Mesodermal cell (in vitro differentiated cells): ENCODE measurements at regions not wholly inside any gene's neighbourhood (a gene's known extent, or its start where the extent isn't known, plus 50 kb on each side); places are given as distances from the start of the nearest gene placed in this dataset.

Source experiments
- H3K27ac ChIP-seq: 2 replicates; pipeline ENCODE4 v1.7.0; 2013; ENCODE audit warnings: mild to moderate bottlenecking, low read depth, low read length, moderate library complexity; ENCODE audit not compliant: severe bottlenecking
- H3K36me3 ChIP-seq: 2 replicates; pipeline ENCODE4 v1.7.1; 2013; ENCODE audit warnings: mild to moderate bottlenecking, low read length, moderate library complexity; ENCODE audit not compliant: control insufficient read depth, insufficient read depth
- H3K4me1 ChIP-seq: one replicate; pipeline ENCODE4 v1.7.1; 2013; ENCODE audit warnings: mild to moderate bottlenecking, low read length; ENCODE audit not compliant: insufficient read depth, control insufficient read depth, poor library complexity, severe bottlenecking
- H3K4me3 ChIP-seq: 2 replicates; pipeline ENCODE4 v1.7.0; 2013; ENCODE audit warnings: low read length, control low read depth, mild to moderate bottlenecking; ENCODE audit not compliant: insufficient read depth, poor library complexity, severe bottlenecking; ENCODE audit errors: extremely low read depth
- H3K9me3 ChIP-seq: 2 replicates; pipeline ENCODE4 v1.7.1; 2013; ENCODE audit warnings: mild to moderate bottlenecking, low read length, moderate library complexity; ENCODE audit not compliant: control insufficient read depth
- WGBS, 2 experiments: methylation state at CpG; one replicate each; pipeline ENCODE4 v1.1.5; 2013; ENCODE audit warnings: missing lambda C conversion rate in 2 of 2; ENCODE audit not compliant: insufficient coverage in 2 of 2; 5-methylcytosine and 5-hydroxymethylcytosine counted together

- Histone ChIP-seq H3K4me3 (no peak overlapping the region), H3K9me3 (no peaks in the 10 kb centered on the region), H3K36me3 (no peaks in the 10 kb centered on the region), H3K4me1 (no peaks in the 10 kb centered on the region), H3K27ac (no peak overlapping the region)
- no CpG with 5 or more reads among the region's 1 CpG for WGBS, 2 experiments
Observed at GRCh38 chr4:135605076-135605475, 1403.5 kb upstream of the PABPC4L start.

- no peak overlapping the region for H3K27ac ChIP-seq
- no peak overlapping the region for H3K4me3 ChIP-seq
- no peaks in the 10 kb centered on the region for H3K36me3 ChIP-seq
- no peaks in the 10 kb centered on the region for H3K9me3 ChIP-seq
- no CpG with 5 or more reads among the region's 1 CpG for WGBS, 2 experiments
- no peaks in the 10 kb centered on the region for H3K4me1 ChIP-seq
Observed at GRCh38 chr4:135604531-135604930, 1402.9 kb upstream of the PABPC4L start.

- no peaks in the 10 kb centered on the region for H3K36me3 ChIP-seq
- no peak overlapping the region for H3K27ac ChIP-seq
- H3K4me3 ChIP-seq: no peak overlapping the region
- H3K4me1 ChIP-seq: no peaks in the 10 kb centered on the region
- WGBS, 2 experiments: 88% methylated on average over 1 of the region's 1 CpG; no CpG with 5 or more reads in 1 of the 2 experiments
- H3K9me3 ChIP-seq: peaks cover 8% of the 10 kb centered on the region
Observed at GRCh38 chr4:135601351-135601750, 1399.8 kb upstream of the PABPC4L start.

- 50% methylated on average over 1 of the region's 1 CpG; no CpG with 5 or more reads in 1 of the 2 experiments for WGBS, 2 experiments
- no peaks in the 10 kb centered on the region for H3K36me3 ChIP-seq
- H3K9me3 ChIP-seq: peaks cover 17% of the 10 kb centered on the region
- H3K27ac ChIP-seq: no peak overlapping the region
- no peak overlapping the region for H3K4me3 ChIP-seq
- H3K4me1 ChIP-seq: no peaks in the 10 kb centered on the region
Observed at GRCh38 chr4:135598151-135598550, 1396.6 kb upstream of the PABPC4L start.

GRCh38 chr4:135594521-135594920, 1392.9 kb upstream of the PABPC4L start:
- Histone ChIP-seq H3K27ac (no peak overlapping the region), H3K36me3 (no peaks in the 10 kb centered on the region), H3K9me3 (peaks cover 17% of the 10 kb centered on the region), H3K4me3 (no peak overlapping the region), H3K4me1 (no peaks in the 10 kb centered on the region)
- WGBS, 2 experiments: 83% methylated on average over 1 of the region's 1 CpG; no CpG with 5 or more reads in 1 of the 2 experiments

GRCh38 chr4:135575041-135575440, 1373.5 kb upstream of the PABPC4L start:
- Histone ChIP-seq H3K27ac (no peak overlapping the region), H3K36me3 (no peaks in the 10 kb centered on the region), H3K4me3 (no peak overlapping the region), H3K9me3 (no peaks in the 10 kb centered on the region), H3K4me1 (no peaks in the 10 kb centered on the region)
- 83% methylated on average over 1 of the region's 1 CpG; no CpG with 5 or more reads in 1 of the 2 experiments for WGBS, 2 experiments

GRCh38 chr4:135573251-135573650, 1371.7 kb upstream of the PABPC4L start:
- H3K4me1 ChIP-seq: no peaks in the 10 kb centered on the region
- no peaks in the 10 kb centered on the region for H3K9me3 ChIP-seq
- no peaks in the 10 kb centered on the region for H3K36me3 ChIP-seq
- no peak overlapping the region for H3K4me3 ChIP-seq
- H3K27ac ChIP-seq: no peak overlapping the region

GRCh38 chr4:135564090-135564489, 1362.5 kb upstream of the PABPC4L start:
- no peak overlapping the region for H3K4me3 ChIP-seq
- no peak overlapping the region for H3K27ac ChIP-seq
- no CpG with 5 or more reads among the region's 1 CpG for WGBS, 2 experiments
- H3K36me3 ChIP-seq: no peaks in the 10 kb centered on the region
- no peaks in the 10 kb centered on the region for H3K9me3 ChIP-seq
- no peaks in the 10 kb centered on the region for H3K4me1 ChIP-seq

- H3K27ac ChIP-seq: no peak overlapping the region
- H3K9me3 ChIP-seq: no peaks in the 10 kb centered on the region
- H3K4me3 ChIP-seq: no peak overlapping the region
- H3K4me1 ChIP-seq: no peaks in the 10 kb centered on the region
- no peaks in the 10 kb centered on the region for H3K36me3 ChIP-seq
- WGBS, 2 experiments: no CpG with 5 or more reads among the region's 1 CpG
Observed at GRCh38 chr4:135553213-135553612, 1351.6 kb upstream of the PABPC4L start.

- Histone ChIP-seq H3K36me3 (no peaks in the 10 kb centered on the region), H3K9me3 (no peaks in the 10 kb centered on the region), H3K4me1 (no peaks in the 10 kb centered on the region), H3K4me3 (no peak overlapping the region), H3K27ac (no peak overlapping the region)
- no CpG with 5 or more reads among the region's 3 CpGs for WGBS, 2 experiments
Observed at GRCh38 chr4:135552131-135552530, 1350.5 kb upstream of the PABPC4L start.

- H3K4me3 ChIP-seq: no peak overlapping the region
- H3K36me3 ChIP-seq: no peaks in the 10 kb centered on the region
- no peaks in the 10 kb centered on the region for H3K9me3 ChIP-seq
- H3K27ac ChIP-seq: no peak overlapping the region
- H3K4me1 ChIP-seq: no peaks in the 10 kb centered on the region
- WGBS, 2 experiments: 83% methylated on average over 1 of the region's 2 CpGs; no CpG with 5 or more reads in 1 of the 2 experiments
Observed at GRCh38 chr4:135548711-135549110, 1347.1 kb upstream of the PABPC4L start.
